HTERT RPE-1 (cell line): ENCODE measurements at regions not wholly inside any gene's neighbourhood (a gene's known extent, or its start where the extent isn't known, plus 50 kb on each side); places are given as distances from the start of the nearest gene placed in this dataset.

Source experiments
- in situ Hi-C: fragments of 300-500 bp; cut with MboI; formaldehyde crosslinking; loops from 4 replicates; pipeline ENCODE4 v1.14.3; 2020; ENCODE audit warnings: low sequenced_read_pairs

DNA sequence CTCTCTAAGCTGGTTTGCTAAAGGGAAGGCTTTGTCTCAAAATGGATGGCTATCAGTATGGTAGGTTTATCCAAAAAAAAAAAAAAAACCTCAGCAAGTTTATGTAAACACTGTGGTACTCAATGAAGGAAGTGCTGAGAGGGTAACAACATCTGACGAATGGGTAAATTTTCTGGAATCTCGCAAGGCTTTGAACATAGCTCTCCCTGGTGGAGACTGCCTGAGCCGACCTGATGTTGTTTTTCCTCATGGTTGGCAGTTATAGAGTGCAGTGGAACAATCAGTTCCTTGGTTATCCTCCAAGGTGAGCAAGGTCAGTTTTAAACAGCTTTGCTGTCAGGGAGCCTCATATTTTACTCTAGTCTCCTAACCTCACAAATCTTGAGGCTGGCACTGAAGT is 94.6 kb downstream of the ZPLD1 start:
- in situ Hi-C loops, result loop anchor here (25.0 kb wide), 1 partner anchor 292 kb away; no protein-coding TSS in a partner anchor

- in situ Hi-C loops, result loop anchor here (25.0 kb wide), 1 partner anchor 293 kb away; no protein-coding TSS in a partner anchor
These were observed 95.8 kb downstream of the ZPLD1 start for GRCh38 chr3:102530415-102531181.

GRCh38 chr3:102531686-102532085 is 96.9 kb downstream of the ZPLD1 start:
- in situ Hi-C loops, result loop anchor here (25.0 kb wide), 1 partner anchor 294 kb away; no protein-coding TSS in a partner anchor

GRCh38 chr3:102532901-102533300 is 98.1 kb downstream of the ZPLD1 start:
- in situ Hi-C loops, result loop anchor here (25.0 kb wide), 1 partner anchor 296 kb away; no protein-coding TSS in a partner anchor

- in situ Hi-C loops, result loop anchor here (25.0 kb wide), 1 partner anchor 296 kb away; no protein-coding TSS in a partner anchor
These were observed 99.0 kb downstream of the ZPLD1 start for GRCh38 chr3:102533784-102534183.

- in situ Hi-C loops, result loop anchor here (25.0 kb wide), 1 partner anchor 299 kb away; no protein-coding TSS in a partner anchor
These were observed 101.6 kb downstream of the ZPLD1 start for GRCh38 chr3:102536456-102536855.

DNA sequence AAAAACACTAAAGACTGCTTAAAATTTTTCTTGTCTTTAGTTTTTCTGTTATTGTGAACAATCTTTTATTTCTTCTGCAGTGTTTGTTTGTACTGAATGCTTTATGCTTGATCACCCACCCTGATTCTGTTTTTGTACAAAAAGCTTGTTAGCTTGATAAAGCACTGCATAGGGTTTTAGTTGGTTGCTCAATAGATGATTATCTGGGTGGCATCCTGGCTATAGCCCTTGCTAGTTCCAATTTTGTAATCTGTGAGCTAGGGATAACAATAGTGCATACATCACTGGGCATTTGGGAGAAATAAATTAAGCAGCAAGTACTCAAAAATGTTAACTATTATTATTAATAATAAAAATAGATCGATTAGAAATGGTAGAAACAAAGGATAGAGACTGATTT is 102.3 kb downstream of the ZPLD1 start:
- in situ Hi-C loops, result loop anchor here (25.0 kb wide), 1 partner anchor 300 kb away; no protein-coding TSS in a partner anchor

- in situ Hi-C loops, result loop anchor here (25.0 kb wide), 1 partner anchor 307 kb away; no protein-coding TSS in a partner anchor
These were observed 109.9 kb downstream of the ZPLD1 start for GRCh38 chr3:102544741-102545140.

- in situ Hi-C loops, result loop anchor here (25.0 kb wide), 1 partner anchor 308 kb away; no protein-coding TSS in a partner anchor
These were observed 110.5 kb downstream of the ZPLD1 start for GRCh38 chr3:102545276-102545675.

DNA sequence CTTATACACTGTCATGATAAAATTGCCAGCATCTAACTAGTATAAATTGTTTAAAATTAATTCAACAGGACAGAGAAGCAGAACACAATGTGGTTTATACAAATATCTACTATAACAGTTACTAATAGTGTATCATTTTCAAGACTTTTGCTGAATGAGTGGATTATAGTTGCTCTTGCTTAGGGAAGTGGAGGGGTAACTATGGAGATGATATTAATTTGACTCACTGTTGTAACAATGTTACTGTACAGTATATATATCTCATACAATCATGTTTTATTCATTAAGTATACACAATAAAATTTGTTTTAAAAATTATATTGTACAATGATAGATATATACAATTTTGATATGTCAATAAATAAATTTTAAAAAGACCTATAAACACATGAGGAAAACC is 119.1 kb downstream of the ZPLD1 start:
- in situ Hi-C loops, result no loop called here

GRCh38 chr3:102570511-102570910 is 135.7 kb downstream of the ZPLD1 start:
- in situ Hi-C loops, result no loop called here

DNA sequence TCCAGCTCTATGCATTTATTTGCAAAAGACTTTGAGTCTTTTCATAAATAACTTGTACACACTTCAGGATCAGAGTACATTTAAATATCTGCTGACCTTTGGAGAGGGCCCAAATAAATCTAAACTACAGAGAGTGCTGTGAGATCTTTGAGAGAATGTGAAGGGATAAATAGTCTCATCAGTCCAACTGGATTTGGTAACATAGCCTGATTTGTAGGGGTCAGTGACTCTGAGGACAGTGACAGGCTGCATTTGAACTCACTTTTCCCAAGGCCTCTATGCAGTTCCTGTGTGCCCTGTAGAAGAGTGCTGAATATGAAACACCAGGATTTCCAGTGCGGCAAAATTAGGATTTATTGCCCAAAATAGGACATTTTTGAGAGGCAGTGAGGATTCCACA is 136.2 kb downstream of the ZPLD1 start:
- in situ Hi-C loops, result no loop called here

DNA sequence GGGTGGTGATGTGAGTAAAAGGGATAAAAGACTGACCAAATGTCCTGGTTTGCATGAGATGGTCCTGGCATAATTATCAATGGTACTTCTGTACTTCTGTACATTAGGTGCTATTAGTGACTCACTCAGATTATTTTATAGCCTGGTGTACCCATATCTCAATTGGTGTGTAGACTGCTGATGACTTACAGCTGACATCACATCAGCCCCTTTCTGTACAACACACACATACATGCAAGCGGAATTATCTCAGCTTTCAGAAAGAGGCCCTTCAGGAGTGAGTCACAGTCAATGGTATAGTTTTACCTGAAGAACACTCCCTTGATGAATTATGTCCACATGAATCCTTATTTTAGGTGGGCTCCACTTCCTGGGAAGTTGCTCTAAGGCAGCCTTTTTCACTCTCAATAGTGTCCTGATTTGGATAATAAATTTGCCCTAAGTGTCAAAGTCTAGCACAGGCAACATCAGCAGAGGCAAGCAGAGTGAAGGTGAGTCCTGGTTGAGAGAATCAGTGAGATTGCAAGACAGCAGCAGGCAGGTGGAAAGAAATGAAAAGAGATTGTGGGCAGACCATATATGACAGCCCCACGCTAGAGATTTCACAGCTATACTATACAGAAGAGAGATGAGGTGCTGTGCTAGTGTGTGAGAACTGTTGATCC is 137.0 kb downstream of the ZPLD1 start:
- in situ Hi-C loops, result no loop called here

- in situ Hi-C loops, result no loop called here
These were observed 138.7 kb downstream of the ZPLD1 start for GRCh38 chr3:102573483-102574028.

- in situ Hi-C loops, result no loop called here
These were observed 139.5 kb downstream of the ZPLD1 start for GRCh38 chr3:102574355-102574754.

DNA sequence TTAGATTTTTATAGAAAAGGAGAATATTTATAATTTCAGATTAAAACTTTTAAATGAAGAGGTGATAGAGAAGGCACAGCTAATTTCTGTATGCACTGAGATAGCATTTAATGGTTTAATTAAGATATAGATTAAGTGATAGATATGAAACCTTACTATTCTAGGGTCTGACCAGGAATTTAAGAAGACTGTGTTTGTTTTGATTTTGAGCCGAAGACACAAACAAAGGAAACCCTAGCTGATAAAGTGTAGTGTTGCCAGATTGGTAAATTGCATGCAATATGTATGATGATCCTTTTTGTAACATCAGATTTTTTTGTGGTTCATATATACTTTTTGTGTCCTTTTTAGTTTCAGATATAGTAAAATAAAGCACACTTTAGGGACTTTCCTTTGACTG is 141.8 kb downstream of the ZPLD1 start:
- in situ Hi-C loops, result no loop called here

- in situ Hi-C loops, result no loop called here
These were observed 142.4 kb downstream of the ZPLD1 start for GRCh38 chr3:102577082-102577789.

- in situ Hi-C loops, result no loop called here
These were observed 145.9 kb downstream of the ZPLD1 start for GRCh38 chr3:102580760-102581159.

GRCh38 chr3:102586485-102586884 is 151.7 kb downstream of the ZPLD1 start:
- in situ Hi-C loops, result no loop called here

DNA sequence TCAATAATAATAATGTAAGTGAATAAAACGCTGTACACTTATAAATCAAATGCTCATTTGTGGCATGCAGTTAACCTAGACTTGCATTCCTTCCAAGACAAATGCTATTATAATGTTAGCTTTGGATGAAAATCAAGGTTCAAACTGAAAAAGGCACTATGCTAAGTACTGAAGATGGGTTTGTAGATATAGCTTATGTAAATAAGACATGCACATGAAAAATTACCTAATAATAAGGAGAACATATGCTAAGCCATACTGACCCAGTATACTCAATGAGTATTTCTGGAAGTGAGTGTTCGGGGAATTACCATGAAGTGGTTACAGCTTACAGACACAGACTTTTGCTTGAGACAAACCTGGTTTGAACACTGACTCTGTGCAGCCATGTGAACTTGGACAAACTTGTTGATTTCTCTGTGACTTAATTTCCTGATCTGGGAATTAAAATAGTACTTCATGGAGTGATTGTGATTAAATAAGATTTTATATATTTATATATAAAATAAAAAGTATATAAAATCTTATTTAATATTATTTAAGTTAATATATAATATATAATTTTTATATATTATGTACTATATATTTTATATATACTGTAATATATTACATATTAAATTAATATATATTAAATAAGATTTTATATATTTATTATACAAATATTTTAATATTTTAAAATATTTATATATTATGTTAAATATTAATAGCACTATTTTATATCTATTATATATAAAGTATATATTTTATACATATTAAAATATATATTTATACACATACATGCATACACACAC is 159.2 kb downstream of the ZPLD1 start:
- in situ Hi-C loops, result no loop called here
